A673 (cell line): ENCODE measurements at regions not wholly inside any gene's neighbourhood (a gene's known extent, or its start where the extent isn't known, plus 50 kb on each side); places are given as distances from the start of the nearest gene placed in this dataset.

Experiments used
- CTCF ChIP-seq: fragments of 300-800, 200-600 bp; sonication (generic); conservative IDR thresholded peaks from 2 replicates; pipeline ENCODE4 v1.5.1; 2017; ENCODE audit warnings: low read depth, mild to moderate bottlenecking, antibody characterized with exemption, low read length, moderate library complexity, mixed read lengths
- EZH2 ChIP-seq: fragments of 200-600 bp; sonication (generic); IDR thresholded peaks from 2 replicates; pipeline ENCODE4 v1.6.1; 2017; ENCODE audit warnings: borderline replicate concordance, low read depth, mild to moderate bottlenecking, mixed read lengths, antibody characterized with exemption, low read length; ENCODE audit not compliant: poor library complexity, severe bottlenecking

- no peak for TF ChIP-seq CTCF
- no peak for TF ChIP-seq EZH2
Observed at GRCh38 chr4:123530357-123530756, 133.8 kb downstream of the SPRY1 start.
